GM23338 (cell line): ENCODE measurements at regions not wholly inside any gene's neighbourhood (a gene's known extent, or its start where the extent isn't known, plus 50 kb on each side); places are given as distances from the start of the nearest gene placed in this dataset.

Source experiments
- ATAC-seq: fragments of 200-7000 bp; cut with Tn5 transposase; 3 replicates; pipeline ENCODE4 v1.9.1; 2020
- DNase-seq: peaks from one replicate; pipeline ENCODE4 v3.0.0-alpha.2; 2015; ENCODE audit warnings: low spot score
- H2AFZ ChIP-seq: fragments of 200-600 bp; sonication (generic); 2 replicates; pipeline ENCODE4 v1.8.0; 2016; ENCODE audit warnings: antibody characterized with exemption, mild to moderate bottlenecking, moderate library complexity
- H3F3A ChIP-seq: fragments of 200-600 bp; sonication (generic); replicated peaks from 2 replicates; pipeline ENCODE4 v1.8.0; 2017; ENCODE audit warnings: antibody characterized with exemption, mixed run types, low read depth
- H3K27ac ChIP-seq: fragments of 200-600 bp; sonication (generic); 2 replicates; pipeline ENCODE4 v1.6.1; 2016; ENCODE audit warnings: low read depth
- H3K27me3 ChIP-seq: fragments of 200-600 bp; sonication (generic); 2 replicates; pipeline ENCODE4 v1.8.0; 2016; ENCODE audit warnings: mild to moderate bottlenecking, mixed run types, moderate library complexity; ENCODE audit not compliant: insufficient read depth
- H3K36me3 ChIP-seq: fragments of 200-600 bp; sonication (generic); 2 replicates; pipeline ENCODE4 v1.8.0; 2016; ENCODE audit warnings: mild to moderate bottlenecking; ENCODE audit not compliant: insufficient read depth
- H3K4me1 ChIP-seq: fragments of 200-600 bp; sonication (generic); 2 replicates; pipeline ENCODE4 v1.8.0; 2016; ENCODE audit warnings: mild to moderate bottlenecking, moderate library complexity; ENCODE audit not compliant: insufficient read depth
- H3K4me2 ChIP-seq: fragments of 200-600 bp; sonication (generic); 2 replicates; pipeline ENCODE4 v1.7.1; 2017; ENCODE audit warnings: mixed run types
- H3K4me3 ChIP-seq: fragments of 200-600 bp; sonication (generic); 2 replicates; pipeline ENCODE4 v1.6.1; 2016; ENCODE audit warnings: mixed run types
- H3K79me2 ChIP-seq: fragments of 200-600 bp; sonication (generic); replicated peaks from 2 replicates; pipeline ENCODE4 v1.8.0; 2017; ENCODE audit warnings: mild to moderate bottlenecking; ENCODE audit not compliant: insufficient read depth
- H3K9me2 ChIP-seq: fragments of 200-600 bp; sonication (generic); 2 replicates; pipeline ENCODE4 v1.8.0; 2017; ENCODE audit not compliant: insufficient read depth
- H4K20me1 ChIP-seq: fragments of 200-600 bp; sonication (generic); replicated peaks from 2 replicates; pipeline ENCODE4 v1.8.0; 2017; ENCODE audit warnings: mild to moderate bottlenecking; ENCODE audit not compliant: insufficient read depth
- H3K27ac Mint-ChIP-seq: 2 replicates; pipeline ENCODE4 v1.8.0; 2020; ENCODE audit warnings: inconsistent platforms, mild to moderate bottlenecking, moderate library complexity, mixed read lengths
- H3K27me3 Mint-ChIP-seq: 3 replicates; pipeline ENCODE4 v1.8.0; 2022; ENCODE audit warnings: low read depth, mild to moderate bottlenecking, moderate library complexity, mixed read lengths, inconsistent platforms; ENCODE audit not compliant: insufficient read depth, poor library complexity
- H3K36me3 Mint-ChIP-seq: 3 replicates; pipeline ENCODE4 v1.8.0; 2021; ENCODE audit warnings: low read depth, mild to moderate bottlenecking, inconsistent platforms, moderate library complexity, mixed read lengths
- H3K4me1 Mint-ChIP-seq: 3 replicates; pipeline ENCODE4 v1.8.0; 2020; ENCODE audit warnings: mild to moderate bottlenecking, inconsistent platforms, mixed read lengths
- H3K4me3 Mint-ChIP-seq: 3 replicates; pipeline ENCODE4 v1.8.0; 2021; ENCODE audit warnings: moderate library complexity, mild to moderate bottlenecking, inconsistent platforms, mixed read lengths
- H3K9me3 Mint-ChIP-seq: 3 replicates; pipeline ENCODE4 v1.8.0; 2020; ENCODE audit warnings: moderate library complexity, mild to moderate bottlenecking, inconsistent platforms, mixed read lengths
- EZH2 ChIP-seq: fragments of 200-600 bp; sonication (generic); IDR thresholded peaks from one replicate; pipeline ENCODE4 v1.8.0; 2017; ENCODE audit warnings: antibody characterized with exemption, mild to moderate bottlenecking, low read depth; ENCODE audit not compliant: unreplicated experiment
- EZH2phosphoT487 ChIP-seq: fragments of 200-600 bp; sonication (generic); IDR thresholded peaks from one replicate; pipeline ENCODE4 v1.8.1; 2018; ENCODE audit warnings: antibody characterized with exemption; ENCODE audit not compliant: unreplicated experiment
- JUNB ChIP-seq: IDR thresholded peaks from one replicate; pipeline ENCODE4 v1.6.1; 2016; ENCODE audit warnings: antibody characterized with exemption; ENCODE audit not compliant: unreplicated experiment
- STAT1 ChIP-seq: IDR thresholded peaks from one replicate; pipeline ENCODE4 v1.6.1; 2016; ENCODE audit warnings: antibody characterized with exemption; ENCODE audit not compliant: unreplicated experiment
- ZNF114 ChIP-seq: fragments of 250-450 bp; sonication (Bioruptor Pico); IDR thresholded peaks from 2 replicates; pipeline ENCODE4 v1.5.0; 2020; ENCODE audit warnings: mild to moderate bottlenecking, moderate library complexity
- TF ChIP-seq, protein P1 (sequence below): fragments of 250-450 bp; sonication (Bioruptor Pico); IDR thresholded peaks from 2 replicates; pipeline ENCODE4 v1.5.0; 2020; ENCODE audit warnings: mild to moderate bottlenecking, moderate library complexity
- TF ChIP-seq, protein P2 (sequence below), 2 experiments: fragments of 200-600 bp in 1 of 2; sonication (generic) in 1 of 2; conservative IDR thresholded peaks; 2 replicates each; pipeline versions ENCODE4 v1.5.1 to v1.6.1; 2016 to 2017; ENCODE audit warnings: antibody characterized with exemption in 2 of 2, low read depth in 2 of 2, mild to moderate bottlenecking in 2 of 2, moderate library complexity in 1 of 2
- TF ChIP-seq, protein P3 (sequence below): IDR thresholded peaks from one replicate; pipeline ENCODE4 v1.6.1; 2018; ENCODE audit warnings: antibody characterized with exemption; ENCODE audit not compliant: unreplicated experiment
- TF ChIP-seq, protein P4 (sequence below): IDR thresholded peaks from 2 replicates; pipeline ENCODE4 v1.6.1; 2016; ENCODE audit warnings: antibody characterized with exemption

DNA sequence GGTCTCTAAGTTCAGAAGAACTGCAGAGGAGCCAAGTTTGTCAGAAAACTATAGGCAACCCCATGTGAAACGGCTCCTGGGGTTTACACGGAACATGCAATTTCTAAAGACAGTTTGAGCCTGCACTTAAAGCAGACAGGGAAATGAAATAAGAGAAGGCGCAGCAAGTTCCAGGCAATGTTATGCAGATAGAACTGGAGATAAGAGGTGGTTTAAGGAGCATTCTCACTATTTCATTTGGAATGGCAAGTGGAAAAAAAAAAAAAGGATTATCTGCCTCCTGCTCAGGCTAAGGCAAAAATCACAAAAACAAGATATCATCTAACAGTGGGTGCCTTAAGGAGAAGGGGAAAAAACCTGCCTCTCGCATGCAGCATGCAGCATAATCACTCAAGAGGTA, 2252.4 kb downstream of the MAT2B start (continued):
- TF ChIP-seq, protein P1, sequence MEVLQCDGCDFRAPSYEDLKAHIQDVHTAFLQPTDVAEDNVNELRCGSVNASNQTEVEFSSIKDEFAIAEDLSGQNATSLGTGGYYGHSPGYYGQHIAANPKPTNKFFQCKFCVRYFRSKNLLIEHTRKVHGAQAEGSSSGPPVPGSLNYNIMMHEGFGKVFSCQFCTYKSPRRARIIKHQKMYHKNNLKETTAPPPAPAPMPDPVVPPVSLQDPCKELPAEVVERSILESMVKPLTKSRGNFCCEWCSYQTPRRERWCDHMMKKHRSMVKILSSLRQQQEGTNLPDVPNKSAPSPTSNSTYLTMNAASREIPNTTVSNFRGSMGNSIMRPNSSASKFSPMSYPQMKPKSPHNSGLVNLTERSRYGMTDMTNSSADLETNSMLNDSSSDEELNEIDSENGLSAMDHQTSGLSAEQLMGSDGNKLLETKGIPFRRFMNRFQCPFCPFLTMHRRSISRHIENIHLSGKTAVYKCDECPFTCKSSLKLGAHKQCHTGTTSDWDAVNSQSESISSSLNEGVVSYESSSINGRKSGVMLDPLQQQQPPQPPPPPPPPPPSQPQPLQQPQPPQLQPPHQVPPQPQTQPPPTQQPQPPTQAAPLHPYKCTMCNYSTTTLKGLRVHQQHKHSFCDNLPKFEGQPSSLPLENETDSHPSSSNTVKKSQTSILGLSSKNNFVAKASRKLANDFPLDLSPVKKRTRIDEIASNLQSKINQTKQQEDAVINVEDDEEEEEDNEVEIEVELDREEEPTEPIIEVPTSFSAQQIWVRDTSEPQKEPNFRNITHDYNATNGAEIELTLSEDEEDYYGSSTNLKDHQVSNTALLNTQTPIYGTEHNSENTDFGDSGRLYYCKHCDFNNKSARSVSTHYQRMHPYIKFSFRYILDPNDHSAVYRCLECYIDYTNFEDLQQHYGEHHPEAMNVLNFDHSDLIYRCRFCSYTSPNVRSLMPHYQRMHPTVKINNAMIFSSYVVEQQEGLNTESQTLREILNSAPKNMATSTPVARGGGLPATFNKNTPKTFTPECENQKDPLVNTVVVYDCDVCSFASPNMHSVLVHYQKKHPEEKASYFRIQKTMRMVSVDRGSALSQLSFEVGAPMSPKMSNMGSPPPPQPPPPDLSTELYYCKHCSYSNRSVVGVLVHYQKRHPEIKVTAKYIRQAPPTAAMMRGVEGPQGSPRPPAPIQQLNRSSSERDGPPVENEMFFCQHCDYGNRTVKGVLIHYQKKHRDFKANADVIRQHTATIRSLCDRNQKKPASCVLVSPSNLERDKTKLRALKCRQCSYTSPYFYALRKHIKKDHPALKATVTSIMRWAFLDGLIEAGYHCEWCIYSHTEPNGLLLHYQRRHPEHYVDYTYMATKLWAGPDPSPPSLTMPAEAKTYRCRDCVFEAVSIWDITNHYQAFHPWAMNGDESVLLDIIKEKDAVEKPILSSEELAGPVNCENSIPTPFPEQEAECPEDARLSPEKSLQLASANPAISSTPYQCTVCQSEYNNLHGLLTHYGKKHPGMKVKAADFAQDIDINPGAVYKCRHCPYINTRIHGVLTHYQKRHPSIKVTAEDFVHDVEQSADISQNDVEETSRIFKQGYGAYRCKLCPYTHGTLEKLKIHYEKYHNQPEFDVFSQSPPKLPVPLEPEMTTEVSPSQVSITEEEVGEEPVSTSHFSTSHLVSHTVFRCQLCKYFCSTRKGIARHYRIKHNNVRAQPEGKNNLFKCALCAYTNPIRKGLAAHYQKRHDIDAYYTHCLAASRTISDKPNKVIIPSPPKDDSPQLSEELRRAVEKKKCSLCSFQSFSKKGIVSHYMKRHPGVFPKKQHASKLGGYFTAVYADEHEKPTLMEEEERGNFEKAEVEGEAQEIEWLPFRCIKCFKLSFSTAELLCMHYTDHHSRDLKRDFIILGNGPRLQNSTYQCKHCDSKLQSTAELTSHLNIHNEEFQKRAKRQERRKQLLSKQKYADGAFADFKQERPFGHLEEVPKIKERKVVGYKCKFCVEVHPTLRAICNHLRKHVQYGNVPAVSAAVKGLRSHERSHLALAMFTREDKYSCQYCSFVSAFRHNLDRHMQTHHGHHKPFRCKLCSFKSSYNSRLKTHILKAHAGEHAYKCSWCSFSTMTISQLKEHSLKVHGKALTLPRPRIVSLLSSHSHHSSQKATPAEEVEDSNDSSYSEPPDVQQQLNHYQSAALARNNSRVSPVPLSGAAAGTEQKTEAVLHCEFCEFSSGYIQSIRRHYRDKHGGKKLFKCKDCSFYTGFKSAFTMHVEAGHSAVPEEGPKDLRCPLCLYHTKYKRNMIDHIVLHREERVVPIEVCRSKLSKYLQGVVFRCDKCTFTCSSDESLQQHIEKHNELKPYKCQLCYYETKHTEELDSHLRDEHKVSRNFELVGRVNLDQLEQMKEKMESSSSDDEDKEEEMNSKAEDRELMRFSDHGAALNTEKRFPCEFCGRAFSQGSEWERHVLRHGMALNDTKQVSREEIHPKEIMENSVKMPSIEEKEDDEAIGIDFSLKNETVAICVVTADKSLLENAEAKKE = no peak

DNA sequence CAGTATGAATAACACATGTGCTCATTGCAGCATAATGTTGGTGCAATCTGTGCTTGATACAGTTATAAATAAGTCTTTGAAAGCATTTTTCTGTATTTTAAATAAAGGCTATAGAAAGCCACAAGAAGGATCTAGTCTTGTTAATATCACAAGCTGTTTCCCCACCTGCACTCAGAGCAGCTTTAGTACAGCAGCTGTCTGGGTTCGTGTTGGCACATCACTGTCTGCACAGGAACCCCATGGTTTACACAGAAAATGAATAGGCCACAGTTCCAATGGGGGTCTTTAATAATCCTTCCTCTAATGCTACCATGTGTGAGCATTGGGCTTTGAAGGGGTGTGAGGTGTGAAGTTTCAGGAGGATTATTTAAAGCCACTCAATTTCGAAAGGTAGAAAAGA, 2269.7 kb downstream of the MAT2B start:
- DNase-seq (no peak), ATAC-seq (no peak)
- Histone ChIP-seq H2AFZ (no peak overlapping the region), H3K27me3 (no peaks in the 10 kb centered on the region), H3K4me1 (no peaks in the 10 kb centered on the region), H3K79me2 (no peaks in the 10 kb centered on the region), H3K4me2 (no peak overlapping the region), H3K9me2 (no peaks in the 10 kb centered on the region), H4K20me1 (no peaks in the 10 kb centered on the region), H3K36me3 (no peaks in the 10 kb centered on the region), H3K27ac (no peak overlapping the region), H3K4me3 (no peak overlapping the region), H3F3A (no peaks in the 10 kb centered on the region)
- H3K36me3 Mint-ChIP-seq = no peaks in the 10 kb centered on the region
- H3K27ac Mint-ChIP-seq = no peak overlapping the region
- H3K27me3 Mint-ChIP-seq = no peaks in the 10 kb centered on the region
- no peak overlapping the region for H3K4me3 Mint-ChIP-seq
- H3K9me3 Mint-ChIP-seq = no peaks in the 10 kb centered on the region; the same call in 2 of the 3 replicates
- 0 out of 3 replicates have a peak, but pooled peaks cover 2% of the 10 kb centered on the region for H3K4me1 Mint-ChIP-seq
- TF ChIP-seq, protein P2, sequence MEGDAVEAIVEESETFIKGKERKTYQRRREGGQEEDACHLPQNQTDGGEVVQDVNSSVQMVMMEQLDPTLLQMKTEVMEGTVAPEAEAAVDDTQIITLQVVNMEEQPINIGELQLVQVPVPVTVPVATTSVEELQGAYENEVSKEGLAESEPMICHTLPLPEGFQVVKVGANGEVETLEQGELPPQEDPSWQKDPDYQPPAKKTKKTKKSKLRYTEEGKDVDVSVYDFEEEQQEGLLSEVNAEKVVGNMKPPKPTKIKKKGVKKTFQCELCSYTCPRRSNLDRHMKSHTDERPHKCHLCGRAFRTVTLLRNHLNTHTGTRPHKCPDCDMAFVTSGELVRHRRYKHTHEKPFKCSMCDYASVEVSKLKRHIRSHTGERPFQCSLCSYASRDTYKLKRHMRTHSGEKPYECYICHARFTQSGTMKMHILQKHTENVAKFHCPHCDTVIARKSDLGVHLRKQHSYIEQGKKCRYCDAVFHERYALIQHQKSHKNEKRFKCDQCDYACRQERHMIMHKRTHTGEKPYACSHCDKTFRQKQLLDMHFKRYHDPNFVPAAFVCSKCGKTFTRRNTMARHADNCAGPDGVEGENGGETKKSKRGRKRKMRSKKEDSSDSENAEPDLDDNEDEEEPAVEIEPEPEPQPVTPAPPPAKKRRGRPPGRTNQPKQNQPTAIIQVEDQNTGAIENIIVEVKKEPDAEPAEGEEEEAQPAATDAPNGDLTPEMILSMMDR (conservative IDR thresholded peaks at IDR 0.05; ENCODE audit: low read depth in 2 of 2) = no peak
- TF ChIP-seq ZNF114 (CRISPR knock-in tag) = no peak
- TF ChIP-seq EZH2phosphoT487 = no peak
- no peak for TF ChIP-seq JUNB
- TF ChIP-seq, protein P3, sequence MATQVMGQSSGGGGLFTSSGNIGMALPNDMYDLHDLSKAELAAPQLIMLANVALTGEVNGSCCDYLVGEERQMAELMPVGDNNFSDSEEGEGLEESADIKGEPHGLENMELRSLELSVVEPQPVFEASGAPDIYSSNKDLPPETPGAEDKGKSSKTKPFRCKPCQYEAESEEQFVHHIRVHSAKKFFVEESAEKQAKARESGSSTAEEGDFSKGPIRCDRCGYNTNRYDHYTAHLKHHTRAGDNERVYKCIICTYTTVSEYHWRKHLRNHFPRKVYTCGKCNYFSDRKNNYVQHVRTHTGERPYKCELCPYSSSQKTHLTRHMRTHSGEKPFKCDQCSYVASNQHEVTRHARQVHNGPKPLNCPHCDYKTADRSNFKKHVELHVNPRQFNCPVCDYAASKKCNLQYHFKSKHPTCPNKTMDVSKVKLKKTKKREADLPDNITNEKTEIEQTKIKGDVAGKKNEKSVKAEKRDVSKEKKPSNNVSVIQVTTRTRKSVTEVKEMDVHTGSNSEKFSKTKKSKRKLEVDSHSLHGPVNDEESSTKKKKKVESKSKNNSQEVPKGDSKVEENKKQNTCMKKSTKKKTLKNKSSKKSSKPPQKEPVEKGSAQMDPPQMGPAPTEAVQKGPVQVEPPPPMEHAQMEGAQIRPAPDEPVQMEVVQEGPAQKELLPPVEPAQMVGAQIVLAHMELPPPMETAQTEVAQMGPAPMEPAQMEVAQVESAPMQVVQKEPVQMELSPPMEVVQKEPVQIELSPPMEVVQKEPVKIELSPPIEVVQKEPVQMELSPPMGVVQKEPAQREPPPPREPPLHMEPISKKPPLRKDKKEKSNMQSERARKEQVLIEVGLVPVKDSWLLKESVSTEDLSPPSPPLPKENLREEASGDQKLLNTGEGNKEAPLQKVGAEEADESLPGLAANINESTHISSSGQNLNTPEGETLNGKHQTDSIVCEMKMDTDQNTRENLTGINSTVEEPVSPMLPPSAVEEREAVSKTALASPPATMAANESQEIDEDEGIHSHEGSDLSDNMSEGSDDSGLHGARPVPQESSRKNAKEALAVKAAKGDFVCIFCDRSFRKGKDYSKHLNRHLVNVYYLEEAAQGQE = no peak
- TF ChIP-seq, protein P4, sequence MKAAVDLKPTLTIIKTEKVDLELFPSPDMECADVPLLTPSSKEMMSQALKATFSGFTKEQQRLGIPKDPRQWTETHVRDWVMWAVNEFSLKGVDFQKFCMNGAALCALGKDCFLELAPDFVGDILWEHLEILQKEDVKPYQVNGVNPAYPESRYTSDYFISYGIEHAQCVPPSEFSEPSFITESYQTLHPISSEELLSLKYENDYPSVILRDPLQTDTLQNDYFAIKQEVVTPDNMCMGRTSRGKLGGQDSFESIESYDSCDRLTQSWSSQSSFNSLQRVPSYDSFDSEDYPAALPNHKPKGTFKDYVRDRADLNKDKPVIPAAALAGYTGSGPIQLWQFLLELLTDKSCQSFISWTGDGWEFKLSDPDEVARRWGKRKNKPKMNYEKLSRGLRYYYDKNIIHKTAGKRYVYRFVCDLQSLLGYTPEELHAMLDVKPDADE = no peak
- no peak for TF ChIP-seq EZH2
- TF ChIP-seq STAT1 = no peak
